ENCODE measurements at regions not wholly inside any gene's neighbourhood (a gene's known extent, or its start where the extent isn't known, plus 50 kb on each side); places are given as distances from the start of the nearest gene placed in this dataset.

GRCh38 chr14:89618330-89618708, 201.3 kb upstream of the FOXN3 start:
- no peak for TF ChIP-seq POLR2A (IDR thresholded peaks at IDR 0.05; ENCODE audit: low read depth)
- TF ChIP-seq CTCF (IDR thresholded peaks at IDR 0.05) = no peak
- no peak for TF ChIP-seq POLR2AphosphoS5 (IDR thresholded peaks at IDR 0.05)
- TF ChIP-seq EP300 (IDR thresholded peaks at IDR 0.05) = no peak

Measured in esophagus muscularis mucosa (tissue), 4 donors.